ENCODE measurements at regions not wholly inside any gene's neighbourhood (a gene's known extent, or its start where the extent isn't known, plus 50 kb on each side); places are given as distances from the start of the nearest gene placed in this dataset.
A peak's percentile ranks its signal among the peaks of the same experiment; 100 is the strongest.

GRCh38 chr9:12876872-12877271 is 102.1 kb downstream of the LURAP1L start:
- DNase-seq (ENCODE audit: low read depth in 1 of 2, low spot score in 1 of 2), result no peak

GRCh38 chr9:12878351-12878978 is 103.6 kb downstream of the LURAP1L start:
- Histone ChIP-seq H3K9me3 (no peaks in the 10 kb centered on the region), H3K4me1 (peaks cover 49% of the 10 kb centered on the region; the same call in 2 of the 3 replicates), H3K27ac (peak overlapping the region; percentile 4 to 26; a peak in 2 of 6 replicates), H3K4me3 (no peak overlapping the region), H3K4me2 (peak overlapping the region; percentile 10; the same call in 2 of the 3 replicates)
- ChIA-PET POLR2A (no interaction called here), CTCF (interaction anchor here (0.7 to 2.0 kb wide), 3 partner anchors 102 to 177 kb away, joined by 3 to 7 read pairs (median 7); no protein-coding TSS in a partner anchor)
- TF ChIP-seq CHD4 (IDR thresholded peaks at IDR 0.05; ENCODE audit: borderline replicate concordance) (no peak), MAFK (IDR thresholded peaks at IDR 0.05; ENCODE audit: partially characterized antibody) (no peak), EP300 (IDR thresholded peaks at IDR 0.05) (no peak), CBX2 (IDR thresholded peaks at IDR 0.05; ENCODE audit: borderline replicate concordance, low read depth) (no peak), HMGXB4 (CRISPR knock-in tag; IDR thresholded peaks at IDR 0.05; ENCODE audit: borderline replicate concordance) (no peak)
- DNase-seq (ENCODE audit: low read depth in 1 of 2, low spot score in 1 of 2), result no peak
- FAIRE-seq, result no peak
- no peak for ATAC-seq
- WGBS (ENCODE audit: missing lambda C conversion rate), result 34% methylated on average over 5 of the region's 5 CpGs

More at GRCh38 chr9:12876872-12877271, 102.1 kb downstream of the LURAP1L start:
- Histone ChIP-seq H3K4me2 (no peak overlapping the region), H3K4me3 (no peak overlapping the region), H3K9me3 (no peaks in the 10 kb centered on the region), H3K27ac (no peak overlapping the region), H3K4me1 (peaks cover 35% of the 10 kb centered on the region; the same call in 2 of the 3 replicates)
- WGBS (ENCODE audit: missing lambda C conversion rate), result 47% methylated on average over 2 of the region's 2 CpGs
- FAIRE-seq, result no peak
- POLR2A ChIA-PET, result no interaction called here
- CTCF ChIA-PET, result interaction anchor here (0.9 to 1.0 kb wide), 3 partner anchors 8 to 101 kb away, joined by 3 to 4 read pairs (median 3); no protein-coding TSS in a partner anchor
- ATAC-seq, result no peak
- TF ChIP-seq E2F6 (IDR thresholded peaks at IDR 0.05; ENCODE audit: borderline replicate concordance, low read depth) (no peak), CTCF (IDR thresholded peaks at IDR 0.05) (no peak), NPAS2 (CRISPR knock-in tag; IDR thresholded peaks at IDR 0.05; ENCODE audit: borderline replicate concordance) (no peak), MAX (IDR thresholded peaks at IDR 0.05) (no peak), MAFK (IDR thresholded peaks at IDR 0.05; ENCODE audit: partially characterized antibody) (no peak), CHD4 (IDR thresholded peaks at IDR 0.05; ENCODE audit: borderline replicate concordance) (no peak), MYC (IDR thresholded peaks at IDR 0.05; ENCODE audit: borderline replicate concordance, low read length) (no peak), JUN (IDR thresholded peaks at IDR 0.05) (no peak), CBX8 (IDR thresholded peaks at IDR 0.05) (no peak), RARB (CRISPR knock-in tag; IDR thresholded peaks at IDR 0.05) (no peak), NFE2L2 (conservative IDR thresholded peaks at IDR 0.05; ENCODE audit: low read length) (no peak), RNF2 (IDR thresholded peaks at IDR 0.05; ENCODE audit: borderline replicate concordance, low read depth) (no peak), JUNB (IDR thresholded peaks at IDR 0.05) (no peak), HES2 (IDR thresholded peaks at IDR 0.05) (no peak), NR3C1 (IDR thresholded peaks at IDR 0.05) (no peak), HOXA7 (CRISPR knock-in tag; IDR thresholded peaks at IDR 0.05) (no peak), TFCP2L1 (CRISPR knock-in tag; IDR thresholded peaks at IDR 0.05) (no peak), USF2 (IDR thresholded peaks at IDR 0.05) (no peak)

Data from A549 (cell line).